ENCODE measurements at regions not wholly inside any gene's neighbourhood (a gene's known extent, or its start where the extent isn't known, plus 50 kb on each side); places are given as distances from the start of the nearest gene placed in this dataset.

- TF ChIP-seq EZH2 (IDR thresholded peaks at IDR 0.05; ENCODE audit: borderline replicate concordance, insufficient read depth, low read depth, low read length, poor library complexity, severe bottlenecking) (no peak), CTCF (IDR thresholded peaks at IDR 0.05) (no peak)
- no peak overlapping the region for H3K4me3 Mint-ChIP-seq
- no peak for DNase-seq
- Histone ChIP-seq H3K9me3 (ENCODE audit: control extremely low read depth in 1 of 3, control insufficient read depth in 2 of 3, insufficient read depth in 1 of 3, low read length in 2 of 3) (no peaks in the 10 kb centered on the region), H3K79me2 (ENCODE audit: control insufficient read depth, insufficient read depth, low read length) (no peaks in the 10 kb centered on the region), H3K36me3 (replicated peaks in 1 of 2; ENCODE audit: control extremely low read depth in 1 of 2, control insufficient read depth in 1 of 2, extremely low read depth in 1 of 2, insufficient read depth in 2 of 2, low read length in 1 of 2) (no peaks in the 10 kb centered on the region), H3K4me3 (ENCODE audit: control extremely low read depth in 1 of 5, extremely low read depth in 1 of 5, insufficient read depth in 1 of 5, low read depth in 2 of 5, low read length in 4 of 5) (no peak overlapping the region), H2AFZ (ENCODE audit: insufficient read depth, low read depth, low read length, poor library complexity, severe bottlenecking) (no peak overlapping the region), H3K27me3 (replicated peaks in 1 of 4; ENCODE audit: control extremely low read depth in 1 of 4, control insufficient read depth in 3 of 4, insufficient read depth in 4 of 4, low read length in 3 of 4) (no peaks in the 10 kb centered on the region), H3K27ac (ENCODE audit: low read length in 2 of 2) (no peak overlapping the region), H4K20me1 (ENCODE audit: control insufficient read depth, insufficient read depth, low read length, poor library complexity, severe bottlenecking) (no peaks in the 10 kb centered on the region), H3K9ac (ENCODE audit: low read length) (no peak overlapping the region), H3K4me1 (ENCODE audit: control insufficient read depth in 2 of 2, insufficient read depth in 2 of 2, low read length in 2 of 2) (no peaks in the 10 kb centered on the region), H3K4me2 (replicated peaks; ENCODE audit: low read depth, low read length, poor library complexity, severe bottlenecking) (no peak overlapping the region)
- intact Hi-C loops (cut with micrococcal nuclease), result no loop called here
- no peaks in the 10 kb centered on the region for H3K9me3 Mint-ChIP-seq (ENCODE audit: insufficient read depth)
- no peaks in the 10 kb centered on the region for H3K4me1 Mint-ChIP-seq
- no peaks in the 10 kb centered on the region for H3K27me3 Mint-ChIP-seq
- no peak overlapping the region for H3K27ac Mint-ChIP-seq
- POLR2A ChIA-PET, result no interaction called here
- ATAC-seq (ENCODE audit: low read depth), result no peak
- CTCF ChIA-PET, result no interaction called here
These were observed 565.1 kb downstream of the BCL11A start for GRCh38 chr2:59988341-59988740.

GRCh38 chr2:59986511-59986910, 566.9 kb downstream of the BCL11A start:
- Mint-ChIP-seq H3K27ac (no peak overlapping the region), H3K4me1 (no peaks in the 10 kb centered on the region), H3K9me3 (ENCODE audit: insufficient read depth) (no peaks in the 10 kb centered on the region), H3K27me3 (no peaks in the 10 kb centered on the region), H3K4me3 (no peak overlapping the region)
- WGBS (ENCODE audit: insufficient coverage), result 100% methylated on average over 2 of the region's 4 CpGs
- Histone ChIP-seq H3K9me3 (ENCODE audit: control extremely low read depth in 1 of 3, control insufficient read depth in 2 of 3, insufficient read depth in 1 of 3, low read length in 2 of 3) (no peaks in the 10 kb centered on the region), H3K4me3 (ENCODE audit: control extremely low read depth in 1 of 5, extremely low read depth in 1 of 5, insufficient read depth in 1 of 5, low read depth in 2 of 5, low read length in 4 of 5) (no peak overlapping the region), H3K79me2 (ENCODE audit: control insufficient read depth, insufficient read depth, low read length) (no peaks in the 10 kb centered on the region), H3K36me3 (replicated peaks in 1 of 2; ENCODE audit: control extremely low read depth in 1 of 2, control insufficient read depth in 1 of 2, extremely low read depth in 1 of 2, insufficient read depth in 2 of 2, low read length in 1 of 2) (no peaks in the 10 kb centered on the region), H4K20me1 (ENCODE audit: control insufficient read depth, insufficient read depth, low read length, poor library complexity, severe bottlenecking) (no peaks in the 10 kb centered on the region), H2AFZ (ENCODE audit: insufficient read depth, low read depth, low read length, poor library complexity, severe bottlenecking) (no peak overlapping the region), H3K4me2 (replicated peaks; ENCODE audit: low read depth, low read length, poor library complexity, severe bottlenecking) (no peak overlapping the region), H3K27me3 (replicated peaks in 1 of 4; ENCODE audit: control extremely low read depth in 1 of 4, control insufficient read depth in 3 of 4, insufficient read depth in 4 of 4, low read length in 3 of 4) (no peaks in the 10 kb centered on the region), H3K4me1 (ENCODE audit: control insufficient read depth in 2 of 2, insufficient read depth in 2 of 2, low read length in 2 of 2) (no peaks in the 10 kb centered on the region), H3K27ac (ENCODE audit: low read length in 2 of 2) (no peak overlapping the region), H3K9ac (ENCODE audit: low read length) (no peak overlapping the region)
- CTCF ChIA-PET, result interaction anchor here (0.6 kb wide), 1 partner anchor 164 kb away, joined by 3 read pairs; no protein-coding TSS in a partner anchor
- no peak for DNase-seq
- TF ChIP-seq CTCF (IDR thresholded peaks at IDR 0.05) (no peak), EZH2 (IDR thresholded peaks at IDR 0.05; ENCODE audit: borderline replicate concordance, insufficient read depth, low read depth, low read length, poor library complexity, severe bottlenecking) (no peak)
- no peak for ATAC-seq (ENCODE audit: low read depth)
- POLR2A ChIA-PET, result no interaction called here
- intact Hi-C loops (cut with micrococcal nuclease), result no loop called here
